ENCODE measurements at regions not wholly inside any gene's neighbourhood (a gene's known extent, or its start where the extent isn't known, plus 50 kb on each side); places are given as distances from the start of the nearest gene placed in this dataset.

DNA sequence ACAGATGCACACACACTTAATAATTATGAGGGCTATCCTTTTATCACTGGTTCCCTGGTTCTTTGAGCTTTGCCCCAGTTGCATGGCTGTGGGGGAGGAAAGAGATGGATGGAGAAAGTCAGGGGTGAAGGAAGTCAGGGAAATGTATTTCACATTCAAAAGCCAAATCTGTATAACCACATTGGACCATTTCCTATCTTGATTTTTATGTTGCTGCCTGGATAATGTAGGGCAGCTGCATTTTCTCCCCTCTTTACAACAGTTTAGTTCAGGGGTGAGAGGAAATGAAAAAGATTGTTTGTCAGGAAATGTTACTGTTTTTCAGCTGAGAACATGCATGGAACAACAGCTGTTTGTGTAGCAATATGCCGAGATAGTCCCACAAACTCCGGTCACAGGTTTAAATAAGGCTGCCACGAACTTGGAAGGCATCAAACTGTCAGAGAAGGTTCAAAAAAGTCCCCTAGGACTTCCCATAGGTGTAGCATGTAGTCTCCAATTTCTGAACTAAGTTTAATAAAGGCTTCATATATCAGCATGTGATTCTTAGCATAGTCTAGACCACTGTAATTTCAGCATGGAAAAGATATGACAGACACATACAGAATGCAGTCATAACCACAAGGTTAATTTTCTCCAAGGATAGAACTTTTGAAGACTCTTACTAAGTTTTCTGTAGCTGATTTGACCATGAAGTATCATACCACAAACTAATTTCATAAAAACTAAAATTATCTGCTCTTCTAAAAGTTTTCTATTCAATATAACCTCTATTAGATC lies 82.1 kb upstream of the COL21A1 start:
- TF ChIP-seq, protein P1, sequence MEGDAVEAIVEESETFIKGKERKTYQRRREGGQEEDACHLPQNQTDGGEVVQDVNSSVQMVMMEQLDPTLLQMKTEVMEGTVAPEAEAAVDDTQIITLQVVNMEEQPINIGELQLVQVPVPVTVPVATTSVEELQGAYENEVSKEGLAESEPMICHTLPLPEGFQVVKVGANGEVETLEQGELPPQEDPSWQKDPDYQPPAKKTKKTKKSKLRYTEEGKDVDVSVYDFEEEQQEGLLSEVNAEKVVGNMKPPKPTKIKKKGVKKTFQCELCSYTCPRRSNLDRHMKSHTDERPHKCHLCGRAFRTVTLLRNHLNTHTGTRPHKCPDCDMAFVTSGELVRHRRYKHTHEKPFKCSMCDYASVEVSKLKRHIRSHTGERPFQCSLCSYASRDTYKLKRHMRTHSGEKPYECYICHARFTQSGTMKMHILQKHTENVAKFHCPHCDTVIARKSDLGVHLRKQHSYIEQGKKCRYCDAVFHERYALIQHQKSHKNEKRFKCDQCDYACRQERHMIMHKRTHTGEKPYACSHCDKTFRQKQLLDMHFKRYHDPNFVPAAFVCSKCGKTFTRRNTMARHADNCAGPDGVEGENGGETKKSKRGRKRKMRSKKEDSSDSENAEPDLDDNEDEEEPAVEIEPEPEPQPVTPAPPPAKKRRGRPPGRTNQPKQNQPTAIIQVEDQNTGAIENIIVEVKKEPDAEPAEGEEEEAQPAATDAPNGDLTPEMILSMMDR (IDR thresholded peaks at IDR 0.05): no peak
- TF ChIP-seq POLR2A (IDR thresholded peaks at IDR 0.05): no peak
- TF ChIP-seq EP300 (IDR thresholded peaks at IDR 0.05; ENCODE audit: low read depth): no peak
- TF ChIP-seq POLR2AphosphoS5 (IDR thresholded peaks at IDR 0.05): no peak

Measured in transverse colon (tissue), 4 donors.